ENCODE measurements at regions not wholly inside any gene's neighbourhood (a gene's known extent, or its start where the extent isn't known, plus 50 kb on each side); places are given as distances from the start of the nearest gene placed in this dataset.

DNA sequence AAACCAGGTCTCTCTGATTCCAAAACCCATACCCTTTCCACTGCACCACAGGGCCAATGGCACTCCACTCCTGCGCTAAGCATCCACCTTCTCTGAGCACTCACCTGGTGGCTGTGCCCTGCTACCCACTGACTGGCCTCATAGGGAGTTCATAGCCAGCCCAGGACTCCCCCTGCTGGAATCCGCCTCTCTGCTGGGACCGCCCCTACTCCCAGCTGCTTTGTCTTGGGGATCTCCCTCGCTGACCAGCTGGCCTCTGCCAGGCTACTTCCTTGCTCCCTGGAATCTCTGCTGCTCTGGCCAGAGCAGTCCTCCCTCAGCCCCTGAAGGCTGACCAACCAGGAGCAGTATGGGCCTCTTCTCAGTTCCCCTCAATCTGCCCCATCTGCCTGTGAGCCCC lies 129.7 kb downstream of the FAXC start:
- TF ChIP-seq, protein P1, sequence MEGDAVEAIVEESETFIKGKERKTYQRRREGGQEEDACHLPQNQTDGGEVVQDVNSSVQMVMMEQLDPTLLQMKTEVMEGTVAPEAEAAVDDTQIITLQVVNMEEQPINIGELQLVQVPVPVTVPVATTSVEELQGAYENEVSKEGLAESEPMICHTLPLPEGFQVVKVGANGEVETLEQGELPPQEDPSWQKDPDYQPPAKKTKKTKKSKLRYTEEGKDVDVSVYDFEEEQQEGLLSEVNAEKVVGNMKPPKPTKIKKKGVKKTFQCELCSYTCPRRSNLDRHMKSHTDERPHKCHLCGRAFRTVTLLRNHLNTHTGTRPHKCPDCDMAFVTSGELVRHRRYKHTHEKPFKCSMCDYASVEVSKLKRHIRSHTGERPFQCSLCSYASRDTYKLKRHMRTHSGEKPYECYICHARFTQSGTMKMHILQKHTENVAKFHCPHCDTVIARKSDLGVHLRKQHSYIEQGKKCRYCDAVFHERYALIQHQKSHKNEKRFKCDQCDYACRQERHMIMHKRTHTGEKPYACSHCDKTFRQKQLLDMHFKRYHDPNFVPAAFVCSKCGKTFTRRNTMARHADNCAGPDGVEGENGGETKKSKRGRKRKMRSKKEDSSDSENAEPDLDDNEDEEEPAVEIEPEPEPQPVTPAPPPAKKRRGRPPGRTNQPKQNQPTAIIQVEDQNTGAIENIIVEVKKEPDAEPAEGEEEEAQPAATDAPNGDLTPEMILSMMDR (IDR thresholded peaks at IDR 0.05; ENCODE audit: low read depth, low read length), result no peak
- no peak for DNase-seq (ENCODE audit: extremely low read depth, low read depth)

DNA sequence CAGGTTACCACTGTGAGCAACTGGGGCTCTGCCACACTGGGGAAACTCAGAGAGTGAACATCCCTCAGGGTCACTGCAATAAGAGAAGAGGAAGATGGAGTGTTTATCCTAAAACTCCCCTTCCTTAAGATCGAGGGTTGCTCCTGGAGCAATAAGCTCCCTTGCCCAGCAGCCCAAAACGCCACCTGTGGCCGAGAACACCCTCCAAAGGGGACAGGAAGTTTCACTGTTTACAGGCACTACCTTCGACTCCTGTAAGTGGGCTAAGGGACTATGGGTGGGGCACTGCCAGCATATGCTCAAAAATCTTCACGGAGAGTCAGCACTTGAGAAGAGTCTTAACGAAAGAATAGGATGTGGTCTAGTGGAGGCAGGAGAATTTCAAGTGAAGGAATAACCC lies 132.5 kb downstream of the FAXC start:
- DNase-seq (ENCODE audit: extremely low read depth, low read depth), result no peak
- TF ChIP-seq, protein P1 (IDR thresholded peaks at IDR 0.05; ENCODE audit: low read depth, low read length), result no peak

- TF ChIP-seq, protein P1 (IDR thresholded peaks at IDR 0.05; ENCODE audit: low read depth, low read length), result no peak
- no peak for DNase-seq (ENCODE audit: extremely low read depth, low read depth)
Measured at GRCh38 chr6:99195986-99196655, 153.4 kb downstream of the FAXC start.

DNA sequence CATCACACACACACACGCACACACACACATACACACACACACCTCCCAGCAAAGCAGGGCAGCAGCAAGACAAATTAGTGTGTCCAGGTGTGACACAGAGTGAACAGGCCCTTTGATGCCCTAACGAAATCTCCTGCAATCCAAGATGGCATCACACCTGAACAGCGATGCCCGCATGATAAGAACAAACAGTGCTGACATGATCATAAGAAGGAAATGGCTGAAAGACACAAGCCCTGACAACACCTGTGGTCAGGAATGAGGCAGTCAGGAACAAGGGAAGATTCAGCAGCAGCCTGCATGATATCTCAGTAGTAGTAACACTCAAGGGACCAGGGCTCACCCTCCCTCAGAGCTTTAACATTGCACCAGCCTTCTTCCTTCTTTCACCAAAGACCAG lies 156.9 kb downstream of the FAXC start:
- TF ChIP-seq, protein P1 (IDR thresholded peaks at IDR 0.05; ENCODE audit: low read depth, low read length), result no peak
- DNase-seq (ENCODE audit: extremely low read depth, low read depth), result no peak

GRCh38 chr6:99189823-99190721 lies 159.4 kb downstream of the FAXC start:
- TF ChIP-seq, protein P1 (IDR thresholded peaks at IDR 0.05; ENCODE audit: low read depth, low read length), result no peak
- no peak for DNase-seq (ENCODE audit: extremely low read depth, low read depth)

DNA sequence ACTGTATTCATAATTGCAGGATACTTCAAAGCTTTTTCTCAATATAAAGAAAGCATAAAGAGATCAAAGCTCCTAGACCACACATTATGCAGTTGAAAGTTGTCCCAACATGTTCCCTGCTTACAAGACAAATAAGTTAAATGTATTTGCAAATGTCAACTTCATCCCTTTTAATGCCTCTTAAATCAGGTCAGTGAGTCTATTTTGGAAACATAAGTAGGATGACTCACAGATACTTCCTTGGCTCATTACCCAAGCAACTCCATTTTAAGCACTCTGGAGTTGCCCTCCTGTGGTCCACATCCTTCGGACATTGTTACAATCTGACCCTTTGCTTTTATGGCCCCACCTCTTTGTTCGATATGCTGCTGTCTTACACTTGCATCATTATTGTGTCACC lies 162.0 kb downstream of the FAXC start:
- DNase-seq (ENCODE audit: extremely low read depth, low read depth), result no peak
- TF ChIP-seq, protein P1 (IDR thresholded peaks at IDR 0.05; ENCODE audit: low read depth, low read length), result no peak

DNA sequence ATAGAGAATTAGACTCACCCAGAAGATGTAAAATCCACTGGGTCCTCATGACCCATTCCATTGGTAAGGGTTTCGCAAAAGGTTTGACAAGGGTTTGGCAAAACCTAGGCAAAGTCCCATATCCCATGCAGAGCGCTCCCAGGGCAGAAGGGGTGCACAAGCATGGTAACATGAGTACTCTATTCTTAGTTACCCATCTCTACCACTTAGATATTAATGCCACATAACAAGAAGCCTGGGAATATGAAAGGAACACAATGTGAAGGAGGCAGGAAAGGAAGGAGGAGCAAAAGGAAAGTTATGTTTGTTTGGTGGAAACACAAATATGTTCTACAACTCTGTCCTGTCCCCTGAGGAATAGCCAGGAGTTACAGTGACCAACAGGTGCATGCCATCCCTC lies 163.1 kb downstream of the FAXC start:
- TF ChIP-seq, protein P1 (IDR thresholded peaks at IDR 0.05; ENCODE audit: low read depth, low read length), result no peak
- no peak for DNase-seq (ENCODE audit: extremely low read depth, low read depth)
